Suprapubic skin (tissue), 4 donors: ENCODE measurements at regions not wholly inside any gene's neighbourhood (a gene's known extent, or its start where the extent isn't known, plus 50 kb on each side); places are given as distances from the start of the nearest gene placed in this dataset.

Source experiments
- DNase-seq, 2 donors: peaks; one replicate each; pipeline ENCODE4 v3.0.0-alpha.2; 2019; ENCODE audit warnings: low spot score in 2 of 2
- H3K27ac ChIP-seq: fragments of 200-600 bp; sonication (generic); one replicate; pipeline ENCODE4 v1.5.1; 2019
- H3K27me3 ChIP-seq: fragments of 200-600 bp; sonication (generic); one replicate; pipeline ENCODE4 v1.5.1; 2019
- H3K36me3 ChIP-seq: fragments of 200-600 bp; sonication (generic); one replicate; pipeline ENCODE4 v1.5.1; 2019
- H3K4me1 ChIP-seq: fragments of 200-600 bp; sonication (generic); one replicate; pipeline ENCODE4 v1.5.1; 2019
- H3K4me3 ChIP-seq: fragments of 200-600 bp; sonication (generic); one replicate; pipeline ENCODE4 v1.5.1; 2019; ENCODE audit warnings: mild to moderate bottlenecking
- H3K9me3 ChIP-seq: fragments of 200-600 bp; sonication (generic); one replicate; pipeline ENCODE4 v1.5.1; 2019
- CTCF ChIP-seq, 2 donors: fragments of 200-600 bp in 1 of 2; fragments of 450-650 bp in 1 of 2; sonication (generic) in 1 of 2; IDR thresholded peaks; one replicate each; pipeline ENCODE4 v1.5.1; 2016 to 2019; ENCODE audit warnings: antibody characterized with exemption in 2 of 2, mild to moderate bottlenecking in 1 of 2, moderate library complexity in 1 of 2
- EP300 ChIP-seq: sonication (generic); formaldehyde crosslinking; IDR thresholded peaks from one replicate; pipeline ENCODE4 v1.6.1; 2017; ENCODE audit warnings: antibody characterized with exemption
- POLR2A ChIP-seq, 2 donors: fragments of 450-650 bp; IDR thresholded peaks; one replicate each; pipeline ENCODE4 v1.6.1; 2017; ENCODE audit warnings: antibody characterized with exemption in 2 of 2, mild to moderate bottlenecking in 2 of 2, moderate library complexity in 2 of 2
- POLR2AphosphoS5 ChIP-seq, 3 donors: sonication (generic); formaldehyde crosslinking; IDR thresholded peaks; one replicate each; pipeline ENCODE4 v1.6.1; 2017; ENCODE audit warnings: antibody characterized with exemption in 3 of 3
- WGBS: methylation state at CpG from one replicate; pipeline ENCODE4 v1.1.5; 2018; 5-methylcytosine and 5-hydroxymethylcytosine counted together

GRCh38 chr10:121071901-121072300, 220.7 kb downstream of the WDR11 start:
- DNase-seq, result no peak
- WGBS, result 85% methylated on average over 2 of the region's 2 CpGs
- Histone ChIP-seq H3K4me1 (peaks cover 15% of the 10 kb centered on the region), H3K27me3 (no peaks in the 10 kb centered on the region), H3K27ac (no peak overlapping the region), H3K4me3 (no peak overlapping the region), H3K9me3 (no peaks in the 10 kb centered on the region), H3K36me3 (no peaks in the 10 kb centered on the region)
- TF ChIP-seq EP300 (no peak), POLR2A (IDR thresholded peaks at IDR 0.05) (no peak), POLR2AphosphoS5 (IDR thresholded peaks at IDR 0.05) (no peak), CTCF (IDR thresholded peaks at IDR 0.05) (no peak)

- Histone ChIP-seq H3K36me3 (no peaks in the 10 kb centered on the region), H3K9me3 (no peaks in the 10 kb centered on the region), H3K4me3 (no peak overlapping the region), H3K27ac (no peak overlapping the region), H3K27me3 (no peaks in the 10 kb centered on the region), H3K4me1 (peaks cover 33% of the 10 kb centered on the region)
- no peak for TF ChIP-seq POLR2A (IDR thresholded peaks at IDR 0.05)
- DNase-seq, result no peak
- WGBS, result 90% methylated on average over 5 of the region's 5 CpGs
Observed at GRCh38 chr10:121073728-121074127, 222.6 kb downstream of the WDR11 start.

GRCh38 chr10:121076776-121077715, 225.9 kb downstream of the WDR11 start:
- WGBS, result 34% methylated on average over 9 of the region's 12 CpGs
- peaks cover 34% of the 10 kb centered on the region for H3K4me1 ChIP-seq
- peak in 2 of 3 donors; percentile 59 to 77 for TF ChIP-seq POLR2AphosphoS5 (IDR thresholded peaks at IDR 0.05)
- no peak for TF ChIP-seq EP300
- no peak overlapping the region for H3K4me3 ChIP-seq
- H3K9me3 ChIP-seq, result no peaks in the 10 kb centered on the region
- no peaks in the 10 kb centered on the region for H3K27me3 ChIP-seq
- DNase-seq, result peak in 1 of 2 donors; percentile 80
- H3K27ac ChIP-seq, result peak overlapping the region; percentile 36
- H3K36me3 ChIP-seq, result no peaks in the 10 kb centered on the region

GRCh38 chr10:121078036-121078435, 226.9 kb downstream of the WDR11 start:
- DNase-seq, result no peak
- 48% methylated on average over 8 of the region's 8 CpGs for WGBS
- H3K4me3 ChIP-seq, result no peak overlapping the region
- no peaks in the 10 kb centered on the region for H3K36me3 ChIP-seq
- peak overlapping the region; percentile 36 for H3K27ac ChIP-seq
- no peaks in the 10 kb centered on the region for H3K27me3 ChIP-seq
- H3K4me1 ChIP-seq, result peaks cover 34% of the 10 kb centered on the region
- TF ChIP-seq EP300 (no peak), POLR2AphosphoS5 (IDR thresholded peaks at IDR 0.05) (no peak), POLR2A (IDR thresholded peaks at IDR 0.05) (no peak), CTCF (IDR thresholded peaks at IDR 0.05) (no peak)
- no peaks in the 10 kb centered on the region for H3K9me3 ChIP-seq

GRCh38 chr10:121078672-121079102, 227.5 kb downstream of the WDR11 start:
- DNase-seq, result peak in 1 of 2 donors; percentile 74
- no peaks in the 10 kb centered on the region for H3K27me3 ChIP-seq
- no peak for TF ChIP-seq CTCF (IDR thresholded peaks at IDR 0.05)
- TF ChIP-seq POLR2A (IDR thresholded peaks at IDR 0.05), result no peak
- no peak for TF ChIP-seq EP300
- no peak for TF ChIP-seq POLR2AphosphoS5 (IDR thresholded peaks at IDR 0.05)
- WGBS, result 52% methylated on average over 8 of the region's 8 CpGs
- H3K36me3 ChIP-seq, result no peaks in the 10 kb centered on the region
- peaks cover 34% of the 10 kb centered on the region for H3K4me1 ChIP-seq
- no peaks in the 10 kb centered on the region for H3K9me3 ChIP-seq
- peak overlapping the region; percentile 36 for H3K27ac ChIP-seq
- H3K4me3 ChIP-seq, result no peak overlapping the region

GRCh38 chr10:121079226-121079625, 228.1 kb downstream of the WDR11 start:
- Histone ChIP-seq H3K27me3 (no peaks in the 10 kb centered on the region), H3K4me1 (peaks cover 34% of the 10 kb centered on the region), H3K27ac (no peak overlapping the region), H3K9me3 (no peaks in the 10 kb centered on the region), H3K36me3 (no peaks in the 10 kb centered on the region), H3K4me3 (no peak overlapping the region)
- TF ChIP-seq CTCF (IDR thresholded peaks at IDR 0.05), result no peak
- TF ChIP-seq POLR2AphosphoS5 (IDR thresholded peaks at IDR 0.05), result no peak
- no peak for TF ChIP-seq POLR2A (IDR thresholded peaks at IDR 0.05)
- whole genome bisulfite sequencing, result 60% methylated on average over 6 of the region's 6 CpGs
- DNase-seq, result no peak
